Naive thymus-derived CD8-positive, alpha-beta T cell (primary cell): ENCODE measurements at regions not wholly inside any gene's neighbourhood (a gene's known extent, or its start where the extent isn't known, plus 50 kb on each side); places are given as distances from the start of the nearest gene placed in this dataset.

Source experiments
- ATAC-seq, 2 donors: fragments of 150-1000 bp; cut with Tn5 transposase in 1 of 2; sonication (Bioruptor Pico), chemical (Tn5 transposase) in 1 of 2; 1 replicate in 1 of 2; 2 replicates in 1 of 2; pipeline ENCODE4 v1.10.0; 2021; ENCODE audit warnings: mild to moderate bottlenecking in 2 of 2, moderate library complexity in 2 of 2
- POLR2A ChIA-PET: fragments of 350-600 bp; sonication (Branson Sonifier 250); formaldehyde crosslinking; loops from one replicate; lab custom pipeline; 2021; ENCODE audit warnings: antibody characterized with exemption; lab: Charles Lee
- DNase-seq, 10 donors: peaks; one replicate each; pipeline versions ENCODE4 v3.0.0 to v3.0.0-alpha.2; 2020 to 2022
- H3K27ac Mint-ChIP-seq, 10 donors: one replicate each; pipeline ENCODE4 v1.8.0; 2020 to 2022; ENCODE audit warnings: mild to moderate bottlenecking in 10 of 10, mixed read lengths in 10 of 10, moderate library complexity in 4 of 10, inconsistent platforms in 1 of 10
- H3K27me3 Mint-ChIP-seq, 5 donors: one replicate each; pipeline ENCODE4 v1.8.0; 2021 to 2022; ENCODE audit warnings: mixed read lengths in 5 of 5
- H3K36me3 Mint-ChIP-seq, 3 donors: one replicate each; pipeline ENCODE4 v1.8.0; 2020 to 2022; ENCODE audit warnings: mixed read lengths in 3 of 3, mild to moderate bottlenecking in 2 of 3, inconsistent platforms in 1 of 3
- H3K4me1 Mint-ChIP-seq, 4 donors: one replicate each; pipeline ENCODE4 v1.8.0; 2021 to 2022; ENCODE audit warnings: mixed read lengths in 4 of 4
- H3K4me3 Mint-ChIP-seq, 10 donors: one replicate each; pipeline ENCODE4 v1.8.0; 2020 to 2022; ENCODE audit warnings: mild to moderate bottlenecking in 10 of 10, mixed read lengths in 10 of 10, moderate library complexity in 6 of 10, inconsistent platforms in 1 of 10
- H3K9me3 Mint-ChIP-seq, 9 donors: one replicate each; pipeline ENCODE4 v1.8.0; 2020 to 2022; ENCODE audit warnings: mixed read lengths in 9 of 9, mild to moderate bottlenecking in 3 of 9, inconsistent platforms in 1 of 9, moderate library complexity in 1 of 9

DNA sequence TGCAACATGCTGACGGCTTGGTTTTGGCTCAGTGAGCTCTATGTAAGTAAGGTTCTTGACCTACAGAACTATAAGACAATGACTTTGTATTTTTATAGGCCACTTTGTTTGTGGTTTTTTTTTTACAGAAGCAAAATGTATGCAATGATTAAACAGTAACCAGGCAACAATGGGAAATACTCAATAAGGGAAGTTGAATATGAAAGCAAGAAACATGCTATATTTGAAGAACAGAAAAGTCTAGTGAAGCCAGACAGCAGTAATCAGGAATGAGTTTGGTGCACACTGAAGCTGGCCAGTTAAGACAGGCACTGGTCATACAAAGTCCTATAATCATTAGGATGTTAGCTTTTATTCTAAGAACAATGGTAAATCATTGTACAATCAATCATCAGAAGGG lies 1926.8 kb downstream of the NCAM2 start:
- Mint-ChIP-seq H3K27me3 (no peaks in the 10 kb centered on the region), H3K36me3 (no peaks in the 10 kb centered on the region), H3K4me3 (no peak overlapping the region), H3K9me3 (peaks cover 0 to 8% (median 0%) of the 10 kb centered on the region in 9 donors), H3K4me1 (no peaks in the 10 kb centered on the region), H3K27ac (no peak overlapping the region)
- ATAC-seq = no peak
- POLR2A ChIA-PET = no interaction called here
- DNase-seq = no peak

DNA sequence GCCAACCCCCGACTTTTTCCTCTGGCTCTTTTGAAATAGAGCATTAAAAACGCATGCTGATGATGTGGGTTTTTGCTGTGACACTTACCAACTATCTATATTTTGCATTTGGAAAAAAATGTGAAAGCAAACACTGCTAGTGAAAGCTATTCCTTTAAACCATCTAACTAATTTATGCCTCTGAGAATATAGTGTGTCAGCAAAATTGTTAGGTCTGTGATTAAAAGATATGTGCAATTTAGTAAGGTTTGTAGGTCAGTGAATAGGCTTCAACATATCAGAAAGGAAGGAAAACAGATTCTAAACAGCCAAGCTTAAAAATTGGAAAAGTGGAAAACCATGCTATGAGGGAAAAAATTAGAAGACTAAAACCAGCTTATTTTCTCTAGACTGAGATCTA lies 1929.3 kb downstream of the NCAM2 start:
- DNase-seq (no peak), ATAC-seq (no peak)
- Mint-ChIP-seq H3K27ac (no peak overlapping the region), H3K27me3 (no peaks in the 10 kb centered on the region), H3K4me1 (no peaks in the 10 kb centered on the region), H3K4me3 (no peak overlapping the region), H3K36me3 (no peaks in the 10 kb centered on the region), H3K9me3 (peaks cover 0 to 8% (median 0%) of the 10 kb centered on the region in 9 donors)
- POLR2A ChIA-PET = no interaction called here

DNA sequence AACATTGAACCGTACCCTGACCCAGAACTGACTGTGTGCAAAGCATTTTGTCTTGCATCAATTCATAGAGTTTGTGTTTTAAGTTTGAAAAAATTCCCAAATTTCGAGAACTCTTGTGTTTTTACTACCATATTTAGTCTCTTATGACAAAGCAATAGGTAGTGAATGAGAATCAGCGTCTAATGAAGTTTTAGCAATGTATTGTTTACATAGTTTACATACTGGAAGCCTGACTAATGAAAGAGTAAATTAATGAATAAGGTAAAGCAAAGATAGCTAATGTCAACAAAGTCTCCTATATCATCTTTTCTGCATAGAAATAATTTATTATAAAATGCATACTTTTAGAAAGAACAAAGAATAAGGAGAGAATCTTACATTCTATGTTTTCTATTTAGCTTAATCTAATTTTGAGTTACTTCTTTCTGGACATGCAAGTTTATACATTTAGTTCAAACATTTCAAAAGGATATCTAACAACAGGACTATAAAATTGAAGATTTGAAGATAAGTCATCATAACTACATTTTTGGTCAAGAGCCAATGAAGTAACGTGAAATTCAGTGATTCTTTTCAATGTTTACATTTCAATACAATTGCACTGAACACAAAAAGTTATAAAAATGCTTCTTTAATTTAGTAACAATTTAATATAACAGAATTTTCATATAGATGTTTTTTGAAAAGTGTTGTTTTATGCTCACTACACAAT lies 1943.7 kb downstream of the NCAM2 start:
- ATAC-seq = no peak
- no peak overlapping the region for H3K4me3 Mint-ChIP-seq
- H3K9me3 Mint-ChIP-seq = peaks cover 0 to 8% (median 0%) of the 10 kb centered on the region in 9 donors
- H3K27ac Mint-ChIP-seq = no peak overlapping the region
- POLR2A ChIA-PET = no interaction called here
- H3K27me3 Mint-ChIP-seq = no peaks in the 10 kb centered on the region
- no peaks in the 10 kb centered on the region for H3K36me3 Mint-ChIP-seq
- DNase-seq = no peak
- H3K4me1 Mint-ChIP-seq = no peaks in the 10 kb centered on the region

DNA sequence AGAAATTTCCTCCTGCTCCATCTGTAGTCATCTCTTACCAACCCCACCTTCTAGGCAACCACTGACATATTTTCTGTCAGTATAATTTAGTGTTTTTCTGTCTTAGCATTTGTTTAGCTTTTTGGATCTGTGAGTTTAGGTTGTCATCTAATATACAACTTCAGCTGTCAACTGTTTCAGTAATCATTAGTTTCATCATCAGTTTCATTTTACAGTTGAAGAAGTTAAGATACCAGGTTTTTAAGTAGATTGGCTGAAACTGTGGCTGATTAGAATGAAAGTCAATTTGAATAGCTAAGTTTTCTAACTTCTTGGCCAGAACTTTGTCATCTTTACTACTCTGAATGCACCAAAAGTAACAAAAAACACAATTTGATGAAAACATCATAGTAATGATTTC lies 1957.3 kb downstream of the NCAM2 start:
- Mint-ChIP-seq H3K27me3 (no peaks in the 10 kb centered on the region), H3K27ac (no peak overlapping the region), H3K4me1 (no peaks in the 10 kb centered on the region), H3K36me3 (no peaks in the 10 kb centered on the region), H3K9me3 (peaks cover 0 to 7% (median 0%) of the 10 kb centered on the region in 9 donors), H3K4me3 (no peak overlapping the region)
- DNase-seq (no peak), ATAC-seq (no peak)
- POLR2A ChIA-PET = no interaction called here

DNA sequence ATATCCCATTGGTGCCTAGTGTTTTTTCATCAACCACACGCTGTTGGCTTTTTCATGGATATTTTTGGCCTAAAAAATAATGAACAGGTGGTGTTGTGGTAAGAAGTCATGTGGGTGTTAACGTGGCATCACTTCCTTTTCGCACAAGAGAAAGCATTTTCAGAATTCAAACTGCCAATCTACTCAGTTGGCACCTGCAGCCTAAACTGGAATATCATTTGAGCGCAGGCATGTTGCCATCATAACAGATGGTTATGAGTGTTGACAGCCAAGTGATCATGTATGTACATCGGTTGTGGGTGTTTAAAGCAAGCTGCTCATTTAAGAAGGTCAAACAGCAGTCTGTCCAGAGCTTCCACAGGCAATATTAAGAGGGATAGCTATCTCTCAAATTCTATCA lies 1963.0 kb downstream of the NCAM2 start:
- no peaks in the 10 kb centered on the region for H3K4me1 Mint-ChIP-seq
- H3K27ac Mint-ChIP-seq = no peak overlapping the region
- H3K4me3 Mint-ChIP-seq = no peak overlapping the region
- H3K9me3 Mint-ChIP-seq = peaks cover 0 to 22% (median 0%) of the 10 kb centered on the region in 9 donors
- no peaks in the 10 kb centered on the region for H3K36me3 Mint-ChIP-seq
- no peak for ATAC-seq
- H3K27me3 Mint-ChIP-seq = no peaks in the 10 kb centered on the region
- POLR2A ChIA-PET = no interaction called here
- no peak for DNase-seq

DNA sequence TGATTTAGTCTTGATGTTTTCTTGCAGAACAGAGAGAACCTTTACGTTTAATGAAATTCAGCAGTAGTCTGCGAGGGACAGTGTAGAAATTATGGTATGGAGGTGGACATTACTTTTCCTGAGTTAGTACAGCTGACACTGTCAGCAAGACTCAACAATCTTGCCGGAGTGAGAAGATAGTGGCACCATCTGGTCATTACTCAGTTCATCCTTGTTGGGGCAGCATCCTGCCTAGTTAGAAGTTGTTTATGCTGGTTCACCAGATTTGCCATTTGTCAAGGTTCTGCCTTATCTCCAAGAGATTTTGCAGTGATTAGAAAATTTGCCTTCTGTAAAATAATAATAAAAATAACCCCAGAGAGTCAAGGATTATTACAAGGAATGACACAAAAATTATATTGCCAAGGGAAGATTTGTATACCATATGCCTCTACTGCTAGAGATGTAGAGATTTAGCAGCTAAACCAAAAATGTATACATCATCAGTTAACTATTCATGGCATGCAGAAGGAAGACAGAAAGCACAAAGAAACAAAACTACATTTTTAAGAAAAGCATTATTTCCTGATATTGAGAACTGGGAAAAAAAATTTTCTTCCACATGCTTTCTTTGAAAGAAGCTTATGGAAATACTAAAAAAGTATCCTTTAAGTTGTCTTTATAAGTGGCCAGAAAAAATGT lies 1967.4 kb downstream of the NCAM2 start:
- no peaks in the 10 kb centered on the region for H3K36me3 Mint-ChIP-seq
- H3K9me3 Mint-ChIP-seq = peaks cover 0 to 15% (median 0%) of the 10 kb centered on the region in 9 donors
- DNase-seq = no peak

DNA sequence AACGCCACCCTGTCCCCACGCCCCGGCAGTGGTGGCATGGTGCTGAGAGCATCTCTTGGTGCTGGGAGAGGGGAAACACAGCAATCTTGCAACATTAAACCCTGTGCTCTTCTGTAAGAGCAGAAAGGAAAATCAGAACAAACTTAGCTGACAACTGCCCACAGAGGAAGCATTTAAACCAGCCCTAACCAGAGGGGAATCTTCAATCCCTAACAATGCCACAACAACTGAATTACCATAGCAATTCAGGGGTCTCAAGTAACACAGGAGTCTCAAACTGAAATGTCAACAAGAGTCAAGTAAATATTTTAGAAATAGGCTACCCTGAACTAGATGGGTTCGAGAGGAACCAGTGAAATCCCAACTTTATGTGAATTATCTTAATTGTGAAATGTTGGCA lies 1983.6 kb downstream of the NCAM2 start:
- no peaks in the 10 kb centered on the region for H3K36me3 Mint-ChIP-seq
- POLR2A ChIA-PET = no interaction called here
- peaks cover 0 to 10% (median 2%) of the 10 kb centered on the region in 5 donors for H3K27me3 Mint-ChIP-seq
- H3K4me1 Mint-ChIP-seq = no peaks in the 10 kb centered on the region
- peaks cover 0 to 24% (median 0%) of the 10 kb centered on the region in 9 donors for H3K9me3 Mint-ChIP-seq
- no peak overlapping the region for H3K4me3 Mint-ChIP-seq
- ATAC-seq (no peak), DNase-seq (no peak)
- H3K27ac Mint-ChIP-seq = no peak overlapping the region

More for the DNA sequence above, 1967.4 kb downstream of the NCAM2 start:
- no peak overlapping the region for H3K4me3 Mint-ChIP-seq
- no peaks in the 10 kb centered on the region for H3K27me3 Mint-ChIP-seq
- POLR2A ChIA-PET = no interaction called here
- no peak for ATAC-seq
- no peak overlapping the region for H3K27ac Mint-ChIP-seq
- H3K4me1 Mint-ChIP-seq = no peaks in the 10 kb centered on the region

DNA sequence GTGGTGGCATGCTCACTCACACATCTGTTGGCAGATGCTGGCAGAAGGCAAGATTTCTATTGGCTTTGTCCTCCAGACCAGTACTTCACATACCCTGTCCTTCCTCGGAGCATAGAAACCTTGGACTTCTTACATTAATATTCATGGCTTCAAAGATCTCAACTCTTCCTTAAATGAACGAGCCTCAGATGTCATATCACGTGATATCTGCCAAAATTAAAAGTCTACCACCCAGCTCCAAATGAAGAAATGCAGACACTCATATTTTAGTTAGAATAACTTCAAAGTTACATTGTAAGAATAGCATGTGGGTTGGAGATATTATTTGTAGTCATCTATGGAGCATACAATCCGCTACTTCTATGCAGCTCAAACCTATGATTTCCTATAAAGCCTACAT lies 1994.9 kb downstream of the NCAM2 start:
- POLR2A ChIA-PET = no interaction called here
- no peak for DNase-seq
- H3K4me3 Mint-ChIP-seq = no peak overlapping the region
- H3K9me3 Mint-ChIP-seq = peaks cover 0 to 20% (median 5%) of the 10 kb centered on the region in 9 donors
- H3K27ac Mint-ChIP-seq = no peak overlapping the region
- no peak for ATAC-seq
- no peaks in the 10 kb centered on the region for H3K36me3 Mint-ChIP-seq
- no peaks in the 10 kb centered on the region for H3K27me3 Mint-ChIP-seq
- H3K4me1 Mint-ChIP-seq = no peaks in the 10 kb centered on the region

DNA sequence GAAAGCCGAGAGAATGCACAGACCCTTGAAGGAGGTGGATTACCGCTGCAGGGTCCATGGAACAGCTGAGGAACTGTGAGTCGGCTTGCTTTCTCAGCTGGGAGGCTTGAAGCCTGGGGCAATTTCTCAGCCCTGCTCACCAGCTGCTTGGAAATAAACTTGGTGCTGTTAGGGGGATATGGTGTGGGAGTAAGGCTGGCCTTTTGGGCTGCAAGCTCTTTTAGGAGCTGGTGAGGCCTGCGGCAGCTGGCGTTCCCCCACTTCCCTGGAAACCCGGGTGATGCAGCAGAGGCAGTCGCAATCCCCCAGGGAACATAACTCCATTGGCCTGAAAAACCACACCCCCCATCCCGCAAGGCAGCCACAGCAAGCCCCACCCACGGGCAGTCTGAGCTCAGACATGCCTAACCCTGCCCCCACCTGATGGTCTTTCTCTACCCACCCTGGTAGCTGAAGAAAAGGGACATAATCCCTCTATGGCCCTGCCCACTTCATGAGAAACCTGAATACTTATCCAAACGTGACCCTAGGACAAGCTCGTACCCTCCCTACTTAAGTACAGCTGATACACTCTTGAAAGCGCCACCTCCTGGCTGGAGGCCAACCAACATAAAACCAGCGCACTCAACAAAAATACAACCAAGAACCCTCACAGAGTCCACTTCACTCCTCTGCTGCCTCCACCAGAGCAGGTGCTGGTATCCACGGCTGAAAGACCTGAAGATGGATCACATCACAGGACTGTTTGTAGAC lies 1995.8 kb downstream of the NCAM2 start:
- no peak for DNase-seq
- POLR2A ChIA-PET = no interaction called here
- H3K9me3 Mint-ChIP-seq = peaks cover 0 to 18% (median 5%) of the 10 kb centered on the region in 9 donors
- no peaks in the 10 kb centered on the region for H3K4me1 Mint-ChIP-seq
- no peak overlapping the region for H3K27ac Mint-ChIP-seq
- ATAC-seq = no peak
- no peak overlapping the region for H3K4me3 Mint-ChIP-seq
- no peaks in the 10 kb centered on the region for H3K27me3 Mint-ChIP-seq
- H3K36me3 Mint-ChIP-seq = no peaks in the 10 kb centered on the region

DNA sequence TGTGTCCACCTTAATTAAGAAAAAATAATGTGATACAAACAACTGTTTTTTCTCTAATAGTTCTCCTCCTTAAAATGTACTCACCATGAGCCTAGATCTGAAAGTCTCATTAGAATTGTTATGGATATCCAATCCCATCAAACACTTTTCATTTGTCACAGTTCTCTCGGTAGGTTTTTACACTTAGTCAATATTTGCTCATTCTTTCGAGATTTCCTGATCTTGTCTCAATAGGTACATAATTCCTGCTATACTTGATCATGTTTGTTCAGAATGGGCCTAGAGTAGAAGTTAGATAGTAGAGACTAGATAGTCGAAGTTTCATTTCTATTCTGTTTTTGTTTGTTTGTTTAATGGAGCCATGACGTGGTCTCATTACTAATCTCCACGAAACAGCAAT lies 2005.7 kb downstream of the NCAM2 start:
- POLR2A ChIA-PET = no interaction called here
- ATAC-seq (no peak), DNase-seq (no peak)
- peaks cover 0 to 2% (median 0%) of the 10 kb centered on the region in 9 donors for H3K9me3 Mint-ChIP-seq
- no peaks in the 10 kb centered on the region for H3K36me3 Mint-ChIP-seq
- no peaks in the 10 kb centered on the region for H3K4me1 Mint-ChIP-seq
- H3K27ac Mint-ChIP-seq = no peak overlapping the region
- H3K27me3 Mint-ChIP-seq = no peaks in the 10 kb centered on the region
- no peak overlapping the region for H3K4me3 Mint-ChIP-seq

DNA sequence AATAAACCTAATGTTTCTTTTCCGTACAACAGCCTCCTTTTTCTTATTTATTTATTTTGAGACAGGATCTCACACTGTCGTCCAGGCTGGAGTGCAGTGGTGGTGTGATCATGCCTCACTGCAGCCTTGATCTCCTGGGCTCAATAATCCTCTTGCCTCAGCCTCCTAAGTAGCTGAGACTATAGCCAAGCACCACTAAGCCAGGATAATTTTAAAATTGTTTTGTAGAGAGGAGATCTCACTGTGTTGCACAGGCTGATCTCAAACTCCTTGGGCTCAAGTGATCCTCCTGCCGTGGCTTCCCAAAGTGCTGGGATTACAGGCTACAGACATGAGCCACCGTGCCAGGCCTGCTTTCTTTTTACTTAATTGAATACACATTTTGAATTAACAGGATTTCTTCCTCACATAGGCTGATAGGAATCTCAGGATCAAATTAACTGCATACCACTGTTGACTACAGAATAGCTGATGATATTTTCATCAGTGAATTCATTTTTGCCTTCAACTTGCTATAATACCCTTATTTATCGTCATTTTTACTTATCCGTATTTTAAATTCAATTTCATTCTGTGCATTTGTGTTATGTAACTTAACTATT lies 2010.5 kb downstream of the NCAM2 start:
- no peak for DNase-seq
- ATAC-seq = no peak
- Mint-ChIP-seq H3K4me3 (no peak overlapping the region), H3K9me3 (peaks cover 0 to 3% (median 0%) of the 10 kb centered on the region in 9 donors), H3K4me1 (no peaks in the 10 kb centered on the region), H3K36me3 (no peaks in the 10 kb centered on the region), H3K27me3 (no peaks in the 10 kb centered on the region), H3K27ac (no peak overlapping the region)
- POLR2A ChIA-PET = no interaction called here

DNA sequence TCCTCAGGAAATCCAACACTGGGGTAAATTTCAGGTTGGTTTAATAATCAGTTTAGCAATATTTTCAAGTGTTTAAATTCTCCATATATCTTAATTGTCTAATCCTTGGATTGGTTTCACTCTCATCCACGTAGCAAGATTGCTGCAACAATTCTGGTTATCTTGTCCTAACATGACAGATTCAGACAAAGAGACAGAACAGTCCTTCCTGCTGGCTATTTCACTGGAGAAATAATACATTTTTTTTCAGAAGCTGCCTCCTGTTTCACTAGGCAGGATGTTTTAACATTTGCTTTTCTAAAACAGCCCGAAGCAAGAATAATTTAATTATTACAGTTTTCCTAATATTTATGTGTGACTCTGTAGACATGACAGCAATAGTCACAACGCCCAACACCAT lies 2011.2 kb downstream of the NCAM2 start:
- no peaks in the 10 kb centered on the region for H3K27me3 Mint-ChIP-seq
- no peak overlapping the region for H3K4me3 Mint-ChIP-seq
- peaks cover 0 to 3% (median 0%) of the 10 kb centered on the region in 9 donors for H3K9me3 Mint-ChIP-seq
- no peak for ATAC-seq
- no peak for DNase-seq
- POLR2A ChIA-PET = no interaction called here
- H3K27ac Mint-ChIP-seq = no peak overlapping the region
- no peaks in the 10 kb centered on the region for H3K36me3 Mint-ChIP-seq
- H3K4me1 Mint-ChIP-seq = no peaks in the 10 kb centered on the region

DNA sequence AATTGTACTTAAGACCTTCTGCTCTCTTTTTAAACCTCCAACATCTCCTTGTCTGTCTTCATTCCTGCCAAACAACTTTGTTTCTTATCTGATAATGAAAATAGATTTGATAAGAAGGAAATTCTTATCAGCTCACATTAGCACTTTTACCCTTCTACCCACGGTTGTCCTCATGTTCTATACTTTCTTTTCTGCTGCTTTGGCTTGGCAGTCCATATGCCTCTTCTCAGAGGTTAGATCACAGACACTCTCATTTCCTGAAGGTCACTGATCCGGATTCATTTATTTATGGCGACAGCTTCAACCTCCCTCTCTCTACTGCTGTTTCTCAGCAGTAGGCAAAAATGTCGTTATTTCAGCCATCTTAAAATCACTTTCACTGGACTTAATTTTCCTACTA lies 2015.8 kb downstream of the NCAM2 start:
- Mint-ChIP-seq H3K4me3 (no peak overlapping the region), H3K27ac (no peak overlapping the region), H3K27me3 (no peaks in the 10 kb centered on the region), H3K9me3 (peaks cover 0 to 3% (median 0%) of the 10 kb centered on the region in 9 donors), H3K4me1 (no peaks in the 10 kb centered on the region), H3K36me3 (no peaks in the 10 kb centered on the region)
- DNase-seq (no peak), ATAC-seq (no peak)
- POLR2A ChIA-PET = no interaction called here
